ENCODE measurements at regions not wholly inside any gene's neighbourhood (a gene's known extent, or its start where the extent isn't known, plus 50 kb on each side); places are given as distances from the start of the nearest gene placed in this dataset.
"Not testable (repeated sequence)": the region's sequence is repeated elsewhere in the genome, so short reads cannot be mapped to it uniquely, and the experiment has no call there.

- Histone ChIP-seq H3K9me3 (replicated peaks; ENCODE audit: insufficient read depth, low read length) (no peaks in the 10 kb centered on the region), H3K4me3 (ENCODE audit: low read length) (no peak overlapping the region), H3K36me3 (replicated peaks; ENCODE audit: insufficient read depth, low read length) (no peaks in the 10 kb centered on the region), H3K9ac (ENCODE audit: low read length) (no peak overlapping the region), H3K79me2 (ENCODE audit: low read length) (no peaks in the 10 kb centered on the region), H3K27ac (ENCODE audit: low read length) (no peak overlapping the region), H3F3A (ENCODE audit: insufficient read depth, low read length) (no peaks in the 10 kb centered on the region), H3K27me3 (replicated peaks; ENCODE audit: insufficient read depth, low read length) (no peaks in the 10 kb centered on the region), H3K9me2 (replicated peaks; ENCODE audit: insufficient read depth, low read length) (no peaks in the 10 kb centered on the region), H3K4me1 (ENCODE audit: low read length) (no peaks in the 10 kb centered on the region), H2AFZ (ENCODE audit: low read length) (no peak overlapping the region), H4K20me1 (ENCODE audit: insufficient read depth, low read length) (no peaks in the 10 kb centered on the region), H3K4me2 (ENCODE audit: low read depth, low read length) (no peak overlapping the region)
- TF ChIP-seq, protein P1, sequence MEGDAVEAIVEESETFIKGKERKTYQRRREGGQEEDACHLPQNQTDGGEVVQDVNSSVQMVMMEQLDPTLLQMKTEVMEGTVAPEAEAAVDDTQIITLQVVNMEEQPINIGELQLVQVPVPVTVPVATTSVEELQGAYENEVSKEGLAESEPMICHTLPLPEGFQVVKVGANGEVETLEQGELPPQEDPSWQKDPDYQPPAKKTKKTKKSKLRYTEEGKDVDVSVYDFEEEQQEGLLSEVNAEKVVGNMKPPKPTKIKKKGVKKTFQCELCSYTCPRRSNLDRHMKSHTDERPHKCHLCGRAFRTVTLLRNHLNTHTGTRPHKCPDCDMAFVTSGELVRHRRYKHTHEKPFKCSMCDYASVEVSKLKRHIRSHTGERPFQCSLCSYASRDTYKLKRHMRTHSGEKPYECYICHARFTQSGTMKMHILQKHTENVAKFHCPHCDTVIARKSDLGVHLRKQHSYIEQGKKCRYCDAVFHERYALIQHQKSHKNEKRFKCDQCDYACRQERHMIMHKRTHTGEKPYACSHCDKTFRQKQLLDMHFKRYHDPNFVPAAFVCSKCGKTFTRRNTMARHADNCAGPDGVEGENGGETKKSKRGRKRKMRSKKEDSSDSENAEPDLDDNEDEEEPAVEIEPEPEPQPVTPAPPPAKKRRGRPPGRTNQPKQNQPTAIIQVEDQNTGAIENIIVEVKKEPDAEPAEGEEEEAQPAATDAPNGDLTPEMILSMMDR (IDR thresholded peaks at IDR 0.05; ENCODE audit: low read length) = no peak
- TF ChIP-seq EZH2 (optimal IDR thresholded peaks at IDR 0.05; ENCODE audit: low read depth, low read length) = no peak
- no peak for TF ChIP-seq EZH2phosphoT487 (IDR thresholded peaks at IDR 0.05; ENCODE audit: low read length)
- DNase-seq = no peak
Observed at GRCh38 chr6:19605624-19606023, 231.5 kb upstream of the ID4 start.

GRCh38 chr6:19608546-19608945, 228.6 kb upstream of the ID4 start:
- H3K36me3 ChIP-seq (replicated peaks; ENCODE audit: insufficient read depth, low read length) = no peaks in the 10 kb centered on the region
- H2AFZ ChIP-seq (ENCODE audit: low read length) = no peak overlapping the region
- H3K27me3 ChIP-seq (replicated peaks; ENCODE audit: insufficient read depth, low read length) = no peaks in the 10 kb centered on the region
- H3K9ac ChIP-seq (ENCODE audit: low read length) = no peak overlapping the region
- H3F3A ChIP-seq (ENCODE audit: insufficient read depth, low read length) = no peaks in the 10 kb centered on the region
- no peak overlapping the region for H3K4me2 ChIP-seq (ENCODE audit: low read depth, low read length)
- no peak for DNase-seq
- no peak overlapping the region for H3K4me3 ChIP-seq (ENCODE audit: low read length)
- H4K20me1 ChIP-seq (ENCODE audit: insufficient read depth, low read length) = no peaks in the 10 kb centered on the region
- H3K4me1 ChIP-seq (ENCODE audit: low read length) = no peaks in the 10 kb centered on the region
- no peaks in the 10 kb centered on the region for H3K9me3 ChIP-seq (replicated peaks; ENCODE audit: insufficient read depth, low read length)
- no peaks in the 10 kb centered on the region for H3K9me2 ChIP-seq (replicated peaks; ENCODE audit: insufficient read depth, low read length)
- H3K79me2 ChIP-seq (ENCODE audit: low read length) = no peaks in the 10 kb centered on the region
- no peak overlapping the region for H3K27ac ChIP-seq (ENCODE audit: low read length)
- TF ChIP-seq, protein P1 (IDR thresholded peaks at IDR 0.05; ENCODE audit: low read length) = no peak
- TF ChIP-seq EZH2 (optimal IDR thresholded peaks at IDR 0.05; ENCODE audit: low read depth, low read length) (no peak), EZH2phosphoT487 (IDR thresholded peaks at IDR 0.05; ENCODE audit: low read length) (no peak)

GRCh38 chr6:19609972-19610641, 227.1 kb upstream of the ID4 start:
- H3K9me3 ChIP-seq (replicated peaks; ENCODE audit: insufficient read depth, low read length) = no peaks in the 10 kb centered on the region
- no peak overlapping the region for H3K4me3 ChIP-seq (ENCODE audit: low read length)
- no peak overlapping the region for H3K9ac ChIP-seq (ENCODE audit: low read length)
- H3K27me3 ChIP-seq (replicated peaks; ENCODE audit: insufficient read depth, low read length) = no peaks in the 10 kb centered on the region
- no peaks in the 10 kb centered on the region for H3K36me3 ChIP-seq (replicated peaks; ENCODE audit: insufficient read depth, low read length)
- H4K20me1 ChIP-seq (ENCODE audit: insufficient read depth, low read length) = no peaks in the 10 kb centered on the region
- no peaks in the 10 kb centered on the region for H3K4me1 ChIP-seq (ENCODE audit: low read length)
- H3K4me2 ChIP-seq (ENCODE audit: low read depth, low read length) = no peak overlapping the region
- no peaks in the 10 kb centered on the region for H3K79me2 ChIP-seq (ENCODE audit: low read length)
- no peak overlapping the region for H2AFZ ChIP-seq (ENCODE audit: low read length)
- no peak for TF ChIP-seq EZH2phosphoT487 (IDR thresholded peaks at IDR 0.05; ENCODE audit: low read length)
- TF ChIP-seq, protein P1 (IDR thresholded peaks at IDR 0.05; ENCODE audit: low read length) = no peak
- no peak for TF ChIP-seq EZH2 (optimal IDR thresholded peaks at IDR 0.05; ENCODE audit: low read depth, low read length)
- no peaks in the 10 kb centered on the region for H3K9me2 ChIP-seq (replicated peaks; ENCODE audit: insufficient read depth, low read length)
- no peaks in the 10 kb centered on the region for H3F3A ChIP-seq (ENCODE audit: insufficient read depth, low read length)
- H3K27ac ChIP-seq (ENCODE audit: low read length) = no peak overlapping the region
- no peak for DNase-seq

DNA sequence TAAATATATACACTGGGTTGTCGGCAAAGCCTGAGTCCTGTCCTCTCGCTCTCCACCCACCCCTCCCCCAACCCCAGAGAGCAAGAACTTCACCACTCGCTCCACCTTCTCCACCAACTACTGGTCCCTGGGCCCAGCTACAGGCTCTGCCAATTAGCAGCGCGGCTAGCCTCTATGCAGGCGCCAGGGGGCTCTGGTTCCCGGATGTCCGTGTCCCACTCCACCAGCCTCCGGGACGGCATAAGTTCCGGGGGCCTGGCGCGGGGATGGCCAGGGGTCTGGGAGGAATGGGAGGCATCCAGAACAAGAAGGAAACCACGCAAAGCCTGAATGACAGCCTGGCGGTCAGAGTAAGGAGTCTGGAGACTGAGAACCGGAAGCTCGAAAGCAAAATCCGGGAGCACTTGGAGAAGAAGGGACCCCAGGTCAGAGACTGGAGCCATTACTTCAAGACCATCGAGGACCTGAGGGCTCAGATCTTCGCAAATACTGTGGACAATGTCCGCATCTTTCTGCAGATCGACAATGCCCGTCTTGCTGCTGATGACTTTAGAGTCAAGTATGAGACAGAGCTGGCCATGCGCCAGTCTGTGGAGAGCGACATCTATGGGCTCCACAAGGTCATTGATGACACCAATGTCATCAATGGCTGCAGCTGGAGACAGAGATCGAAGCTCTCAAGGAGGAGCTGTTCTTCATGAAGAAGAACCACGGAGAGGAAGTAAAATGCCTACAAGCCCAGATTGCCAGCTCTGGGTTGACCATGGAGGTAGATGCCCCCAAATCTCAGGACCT, 224.3 kb upstream of the ID4 start:
- H3K4me3 ChIP-seq (ENCODE audit: low read length); H3K27me3 ChIP-seq (replicated peaks; ENCODE audit: insufficient read depth, low read length); DNase-seq; H4K20me1 ChIP-seq (ENCODE audit: insufficient read depth, low read length); H3F3A ChIP-seq (ENCODE audit: insufficient read depth, low read length); H3K27ac ChIP-seq (ENCODE audit: low read length); H3K9me2 ChIP-seq (replicated peaks; ENCODE audit: insufficient read depth, low read length); H3K36me3 ChIP-seq (replicated peaks; ENCODE audit: insufficient read depth, low read length); H3K9me3 ChIP-seq (replicated peaks; ENCODE audit: insufficient read depth, low read length); H3K9ac ChIP-seq (ENCODE audit: low read length); H3K4me1 ChIP-seq (ENCODE audit: low read length); H3K79me2 ChIP-seq (ENCODE audit: low read length); H3K4me2 ChIP-seq (ENCODE audit: low read depth, low read length); H2AFZ ChIP-seq (ENCODE audit: low read length): not testable (repeated sequence)

Measured in MM.1S (cell line).